ENCODE measurements at regions not wholly inside any gene's neighbourhood (a gene's known extent, or its start where the extent isn't known, plus 50 kb on each side); places are given as distances from the start of the nearest gene placed in this dataset.

GRCh38 chr4:10175626-10176025 is 59.0 kb upstream of the WDR1 start:
- intact Hi-C loops (cut with DNase I), result no loop called here
- DNase-seq (no peak), ATAC-seq (no peak)
- WGBS (ENCODE audit: insufficient coverage, low coverage, low lambda C conversion rate, missing lambda C conversion rate), result 78% methylated on average over 7 of the region's 7 CpGs
- Histone ChIP-seq H3K4me1 (peaks cover 0 to 6% (median 2%) of the 10 kb centered on the region in 4 donors), H3K27ac (no peak overlapping the region), H3K27me3 (no peaks in the 10 kb centered on the region), H3K9me3 (no peaks in the 10 kb centered on the region), H3K36me3 (no peaks in the 10 kb centered on the region), H3K4me3 (no peak overlapping the region)
- no peak for TF ChIP-seq CTCF (IDR thresholded peaks at IDR 0.05)

DNA sequence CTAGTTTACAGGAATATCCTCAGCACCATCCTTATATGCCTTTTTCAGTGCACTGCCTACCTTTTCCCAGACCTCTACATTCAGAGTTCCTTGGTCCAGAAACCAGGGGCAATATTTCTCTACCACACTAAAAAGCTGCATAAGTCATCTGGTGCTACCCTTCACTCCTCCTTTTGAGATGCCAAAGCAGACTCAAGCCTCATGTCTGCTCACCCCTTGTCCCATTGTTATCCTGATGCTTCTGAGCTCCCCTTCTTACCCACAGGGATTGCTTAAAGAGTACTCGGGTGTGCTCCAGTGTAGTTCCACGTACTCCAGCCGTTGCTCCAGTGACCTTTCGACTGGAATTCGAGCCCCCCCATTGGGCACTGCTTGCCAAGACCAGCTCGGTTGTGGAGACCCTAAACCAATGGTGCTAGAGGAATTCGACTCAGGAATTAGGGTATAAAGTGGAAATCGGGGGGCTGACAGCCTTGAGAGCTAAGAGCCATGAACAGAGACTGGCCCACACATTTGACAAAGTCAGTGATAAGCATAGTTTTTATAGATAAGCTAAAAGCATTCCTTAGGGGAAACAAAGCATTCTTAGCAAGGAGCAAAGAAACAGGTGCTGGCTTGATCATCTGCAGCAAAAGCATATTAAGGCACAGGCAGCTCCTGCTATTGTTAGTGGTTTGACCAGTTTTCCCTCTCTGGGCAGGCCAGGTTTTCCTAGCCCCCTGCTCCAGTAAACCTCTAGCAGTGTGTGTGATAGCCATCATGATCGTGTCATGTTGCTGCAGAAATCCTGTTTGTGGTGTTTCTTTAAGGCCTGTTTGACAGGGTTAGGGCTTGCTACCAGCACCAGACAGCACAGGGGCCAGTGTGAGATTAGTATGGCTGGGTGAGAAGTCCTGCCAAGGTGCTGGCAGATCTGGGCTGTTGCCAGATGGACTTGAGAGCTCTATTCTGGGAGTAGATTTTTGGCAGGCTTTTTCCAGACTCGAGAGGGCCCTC is 57.5 kb upstream of the WDR1 start:
- DNase-seq (peak; percentile 71 to 86 (median 85)), ATAC-seq (peak; percentile 83 to 94 (median 90))
- H3K4me3 ChIP-seq, result no peak overlapping the region
- intact Hi-C loops (cut with DNase I), result no loop called here
- no peaks in the 10 kb centered on the region for H3K36me3 ChIP-seq
- H3K27me3 ChIP-seq, result no peaks in the 10 kb centered on the region
- WGBS (ENCODE audit: insufficient coverage, low coverage, low lambda C conversion rate, missing lambda C conversion rate), result 71% methylated on average over 10 of the region's 10 CpGs
- TF ChIP-seq CTCF (IDR thresholded peaks at IDR 0.05), result no peak
- no peak for TF ChIP-seq POLR2A (IDR thresholded peaks at IDR 0.05)
- H3K4me1 ChIP-seq, result peaks cover 0 to 6% (median 2%) of the 10 kb centered on the region in 4 donors
- H3K9me3 ChIP-seq, result no peaks in the 10 kb centered on the region
- no peak overlapping the region for H3K27ac ChIP-seq

DNA sequence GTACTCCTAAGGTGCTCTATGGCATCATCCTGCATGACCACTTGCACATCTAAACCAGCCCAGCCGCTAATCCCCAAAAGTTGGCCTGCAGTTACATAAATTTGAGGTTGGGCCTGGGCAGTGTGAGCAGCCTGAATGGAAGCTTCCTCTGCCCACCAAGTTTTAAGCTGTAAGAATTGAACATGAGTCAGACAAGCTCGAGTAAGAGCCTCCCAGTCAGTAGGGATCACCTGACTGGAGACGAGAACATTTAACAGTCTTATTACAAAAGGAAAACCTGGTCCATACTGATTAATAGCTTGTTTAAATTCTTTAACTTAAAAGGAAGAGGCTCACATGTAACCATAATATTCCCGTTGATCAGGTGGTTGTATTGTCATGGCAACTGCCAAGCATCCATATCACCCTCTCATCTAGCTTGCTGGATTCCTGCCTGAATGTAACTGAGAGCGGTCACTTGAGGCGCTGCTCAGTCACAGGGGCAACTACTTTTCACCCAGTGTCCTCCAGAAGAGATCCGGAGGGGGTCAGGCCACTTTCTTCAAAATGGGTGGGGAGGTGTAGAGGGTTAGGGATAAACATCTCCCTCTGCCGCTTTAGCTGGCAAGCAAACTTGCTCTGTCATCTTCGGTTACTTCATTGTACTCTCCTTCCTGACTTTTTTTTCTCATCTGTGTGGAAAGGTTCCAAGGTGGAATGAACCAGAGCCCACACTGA is 56.6 kb upstream of the WDR1 start:
- Histone ChIP-seq H3K4me1 (peaks cover 0 to 6% (median 2%) of the 10 kb centered on the region in 4 donors), H3K9me3 (no peaks in the 10 kb centered on the region), H3K27me3 (no peaks in the 10 kb centered on the region), H3K27ac (no peak overlapping the region), H3K4me3 (no peak overlapping the region), H3K36me3 (no peaks in the 10 kb centered on the region)
- intact Hi-C loops (cut with DNase I), result no loop called here
- ATAC-seq, result peak in 3 of 4 donors; percentile 8 to 38 (median 37)
- 57% methylated on average over 9 of the region's 9 CpGs for WGBS (ENCODE audit: insufficient coverage, low coverage, low lambda C conversion rate, missing lambda C conversion rate)
- DNase-seq, result no peak
- TF ChIP-seq CTCF (IDR thresholded peaks at IDR 0.05) (no peak), POLR2A (IDR thresholded peaks at IDR 0.05) (no peak)

DNA sequence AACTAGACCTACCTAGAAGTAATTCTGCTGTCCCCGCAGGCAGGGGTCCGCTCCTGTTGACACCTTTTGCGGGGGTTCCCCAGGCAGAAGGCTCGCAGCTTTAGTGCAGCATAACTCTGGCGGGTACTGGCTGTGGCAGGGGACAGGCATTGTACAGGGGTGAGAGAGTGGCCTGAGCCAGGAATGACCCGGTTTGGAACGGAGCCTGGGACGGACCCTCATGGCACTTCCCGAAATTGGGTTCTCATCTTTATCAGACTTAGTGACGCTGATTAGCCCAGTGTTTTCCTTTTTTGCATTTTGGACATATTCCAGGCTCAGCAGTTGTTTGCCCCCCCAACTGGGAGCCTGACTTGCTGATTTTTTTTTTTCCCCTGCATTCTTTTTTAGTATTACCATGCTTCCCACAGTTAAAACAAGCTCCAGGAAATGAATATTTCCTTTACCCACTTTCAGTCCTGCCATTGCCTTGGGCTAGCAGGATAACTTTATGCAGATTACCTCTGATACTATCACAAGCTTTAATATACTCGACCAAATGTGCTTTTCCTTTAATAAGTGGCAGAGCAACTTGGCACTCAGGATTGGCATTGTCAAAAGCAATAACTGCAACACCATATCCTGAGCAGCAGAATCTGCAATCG is 55.8 kb upstream of the WDR1 start:
- H3K4me3 ChIP-seq, result no peak overlapping the region
- peaks cover 0 to 6% (median 2%) of the 10 kb centered on the region in 4 donors for H3K4me1 ChIP-seq
- no peaks in the 10 kb centered on the region for H3K27me3 ChIP-seq
- no peaks in the 10 kb centered on the region for H3K36me3 ChIP-seq
- WGBS (ENCODE audit: insufficient coverage, low coverage, low lambda C conversion rate, missing lambda C conversion rate), result 63% methylated on average over 6 of the region's 12 CpGs
- H3K27ac ChIP-seq, result no peak overlapping the region
- intact Hi-C loops (cut with DNase I), result no loop called here
- no peaks in the 10 kb centered on the region for H3K9me3 ChIP-seq
- ATAC-seq (peak in 1 of 4 donors; percentile 25), DNase-seq (no peak)
- no peak for TF ChIP-seq POLR2A (IDR thresholded peaks at IDR 0.05)
- no peak for TF ChIP-seq CTCF (IDR thresholded peaks at IDR 0.05)
